ENCODE measurements at regions not wholly inside any gene's neighbourhood (a gene's known extent, or its start where the extent isn't known, plus 50 kb on each side); places are given as distances from the start of the nearest gene placed in this dataset.

- TF ChIP-seq POLR2A (IDR thresholded peaks at IDR 0.05; ENCODE audit: low read depth) (no peak), CTCF (IDR thresholded peaks at IDR 0.05) (no peak), POLR2AphosphoS5 (IDR thresholded peaks at IDR 0.05) (no peak)
Observed at GRCh38 chr4:115580901-115581300, 467.5 kb upstream of the NDST4 start.

Measured in esophagus muscularis mucosa (tissue), 3 donors.